Endothelial cell (in vitro differentiated cells): ENCODE measurements at regions not wholly inside any gene's neighbourhood (a gene's known extent, or its start where the extent isn't known, plus 50 kb on each side); places are given as distances from the start of the nearest gene placed in this dataset.

Source experiments
- DNase-seq: peaks from one replicate; pipeline ENCODE4 v3.0.0; 2021; ENCODE audit warnings: low spot score
- H3K27ac Mint-ChIP-seq: one replicate; pipeline ENCODE4 v1.8.0; 2021; ENCODE audit warnings: mixed read lengths, inconsistent platforms; ENCODE audit not compliant: unreplicated experiment
- H3K27me3 Mint-ChIP-seq: one replicate; pipeline ENCODE4 v1.8.0; 2021; ENCODE audit warnings: mild to moderate bottlenecking, moderate library complexity, mixed read lengths, inconsistent platforms; ENCODE audit not compliant: unreplicated experiment
- H3K36me3 Mint-ChIP-seq: one replicate; pipeline ENCODE4 v1.8.0; 2021; ENCODE audit warnings: mild to moderate bottlenecking, low read depth, mixed read lengths, inconsistent platforms; ENCODE audit not compliant: unreplicated experiment
- H3K4me1 Mint-ChIP-seq: one replicate; pipeline ENCODE4 v1.8.0; 2021; ENCODE audit warnings: mild to moderate bottlenecking, mixed read lengths, inconsistent platforms; ENCODE audit not compliant: unreplicated experiment
- H3K4me3 Mint-ChIP-seq: one replicate; pipeline ENCODE4 v1.8.0; 2021; ENCODE audit warnings: mild to moderate bottlenecking, mixed read lengths, inconsistent platforms; ENCODE audit not compliant: unreplicated experiment
- H3K9me3 Mint-ChIP-seq: one replicate; pipeline ENCODE4 v1.8.0; 2021; ENCODE audit warnings: mixed read lengths, inconsistent platforms; ENCODE audit not compliant: unreplicated experiment
- CTCF ChIP-seq: fragments of 200-600 bp; sonication (generic); IDR thresholded peaks from one replicate; pipeline ENCODE4 v1.5.0; 2021; ENCODE audit warnings: antibody characterized with exemption; ENCODE audit not compliant: unreplicated experiment

- Mint-ChIP-seq H3K4me1 (peaks cover 4% of the 10 kb centered on the region), H3K36me3 (no peaks in the 10 kb centered on the region), H3K27me3 (no peaks in the 10 kb centered on the region), H3K27ac (no peak overlapping the region), H3K4me3 (no peak overlapping the region), H3K9me3 (no peaks in the 10 kb centered on the region)
- no peak for DNase-seq
- TF ChIP-seq CTCF: no peak
Observed at GRCh38 chr20:52724541-52724940, 247.6 kb upstream of the TSHZ2 start.

GRCh38 chr20:52722926-52723688 lies 249.1 kb upstream of the TSHZ2 start:
- no peak for TF ChIP-seq CTCF
- Mint-ChIP-seq H3K36me3 (no peaks in the 10 kb centered on the region), H3K4me1 (peaks cover 4% of the 10 kb centered on the region), H3K9me3 (no peaks in the 10 kb centered on the region), H3K27me3 (no peaks in the 10 kb centered on the region), H3K4me3 (no peak overlapping the region), H3K27ac (no peak overlapping the region)
- no peak for DNase-seq

- Mint-ChIP-seq H3K27me3 (peaks cover 4% of the 10 kb centered on the region), H3K9me3 (no peaks in the 10 kb centered on the region), H3K36me3 (no peaks in the 10 kb centered on the region), H3K27ac (no peak overlapping the region), H3K4me3 (no peak overlapping the region), H3K4me1 (no peaks in the 10 kb centered on the region)
- DNase-seq: no peak
- TF ChIP-seq CTCF: no peak
Observed at GRCh38 chr20:52708137-52708536, 264.0 kb upstream of the TSHZ2 start.

GRCh38 chr20:52704553-52704952 lies 267.6 kb upstream of the TSHZ2 start:
- Mint-ChIP-seq H3K4me1 (no peaks in the 10 kb centered on the region), H3K27me3 (peaks cover 3% of the 10 kb centered on the region), H3K4me3 (no peak overlapping the region), H3K36me3 (no peaks in the 10 kb centered on the region), H3K9me3 (no peaks in the 10 kb centered on the region), H3K27ac (no peak overlapping the region)
- no peak for DNase-seq
- no peak for TF ChIP-seq CTCF

GRCh38 chr20:52688345-52688744 lies 283.8 kb upstream of the TSHZ2 start:
- DNase-seq: no peak
- no peaks in the 10 kb centered on the region for H3K36me3 Mint-ChIP-seq
- H3K27me3 Mint-ChIP-seq: no peaks in the 10 kb centered on the region
- no peak overlapping the region for H3K4me3 Mint-ChIP-seq
- no peaks in the 10 kb centered on the region for H3K9me3 Mint-ChIP-seq
- no peaks in the 10 kb centered on the region for H3K4me1 Mint-ChIP-seq
- no peak for TF ChIP-seq CTCF
- no peak overlapping the region for H3K27ac Mint-ChIP-seq
